ENCODE measurements at regions not wholly inside any gene's neighbourhood (a gene's known extent, or its start where the extent isn't known, plus 50 kb on each side); places are given as distances from the start of the nearest gene placed in this dataset.

GRCh38 chr14:71665781-71666180 is 266.4 kb upstream of the RGS6 start:
- TF ChIP-seq EGR1 (IDR thresholded peaks at IDR 0.05; ENCODE audit: low read depth in 2 of 2) = no peak
- TF ChIP-seq REST (IDR thresholded peaks at IDR 0.05) = no peak
- no peak for TF ChIP-seq CTCF (IDR thresholded peaks at IDR 0.05; ENCODE audit: low read depth, low read length, missing input control)
